K562 (cell line): ENCODE measurements at regions not wholly inside any gene's neighbourhood (a gene's known extent, or its start where the extent isn't known, plus 50 kb on each side); places are given as distances from the start of the nearest gene placed in this dataset.

Experiments
- ATAC-seq: fragments of 200-7000 bp; cut with Tn5 transposase; 3 replicates; pipeline ENCODE4 v1.9.1; 2020; ENCODE audit warnings: moderate library complexity
- BruUV-seq: library from RNA; stranded (reverse); fragments of 400-500 nt; replicated peaks from 2 replicates; lab custom pipeline; 2021; lab: Mats Ljungman, UMichigan
- CTCF ChIA-PET: fragments of 300-600 bp; formaldehyde crosslinking; extraction: SDS; loops from one replicate; lab custom pipeline; 2021; ENCODE audit warnings: low intra/inter-chr PET ratio; lab: Yijun Ruan, JAX
- POLR2A ChIA-PET: fragments of 300-600, 350-650 bp; sonication (Branson Sonifier 250); formaldehyde crosslinking; extraction: SDS; loops from one replicate; lab custom pipeline; 2021; ENCODE audit warnings: antibody characterized with exemption, inconsistent platforms; lab: Yijun Ruan, JAX
- DNase-seq, 4 experiments: peaks; one replicate each; pipeline versions ENCODE4 v3.0.0 to v3.0.0-alpha.2; 2011 to 2018; ENCODE audit warnings: low spot score in 3 of 4, mixed read lengths in 3 of 4; ENCODE audit errors: extremely low read depth in 1 of 4
- FAIRE-seq: peaks from 2 replicates; lab custom pipeline; 2011; peaks lifted over from hg19 to GRCh38; lab: Jason Lieb, UNC
- H2AFZ ChIP-seq: 2 replicates; pipeline ENCODE4 v1.6.0; 2011; ENCODE audit warnings: low read depth, low read length, control low read depth, inconsistent platforms
- H3K27ac ChIP-seq: fragments of 200-600 bp; 3 replicates; pipeline ENCODE4 v1.8.0; 2011; ENCODE audit warnings: low read depth, mild to moderate bottlenecking, control low read depth, inconsistent platforms, low read length, moderate library complexity, mixed read lengths; ENCODE audit errors: extremely low read depth
- H3K27me3 ChIP-seq, 2 experiments: fragments of 300-600 bp in 1 of 2; 2 replicates in 1 of 2; 3 replicates in 1 of 2; pipeline versions ENCODE4 v1.6.0 to v1.8.0; 2011; ENCODE audit warnings: inconsistent platforms in 2 of 2, low read length in 2 of 2, mild to moderate bottlenecking in 1 of 2, mixed read lengths in 1 of 2, moderate library complexity in 1 of 2; ENCODE audit not compliant: control insufficient read depth in 2 of 2, insufficient read depth in 2 of 2
- H3K36me3 ChIP-seq: fragments of 300-600 bp; 3 replicates; pipeline ENCODE4 v1.8.0; 2011; ENCODE audit warnings: mild to moderate bottlenecking, low read length, inconsistent platforms; ENCODE audit not compliant: control insufficient read depth, insufficient read depth
- H3K4me1 ChIP-seq, 2 experiments: fragments of 200-600 bp in 1 of 2; replicated peaks in 1 of 2; 2 replicates in 1 of 2; 3 replicates in 1 of 2; pipeline versions ENCODE4 v1.5.1 to v1.8.0; 2011; ENCODE audit warnings: inconsistent platforms in 2 of 2, low read length in 2 of 2, mild to moderate bottlenecking in 1 of 2, mixed read lengths in 1 of 2, moderate library complexity in 1 of 2; ENCODE audit not compliant: control insufficient read depth in 2 of 2, insufficient read depth in 2 of 2
- H3K4me2 ChIP-seq: 2 replicates; pipeline ENCODE4 v1.6.1; 2011; ENCODE audit warnings: low read length, control low read depth, inconsistent platforms, mixed read lengths; ENCODE audit not compliant: insufficient read depth
- H3K4me3 ChIP-seq: fragments of 200-600 bp; sonication (generic), shearing (Covaris generic); 2 replicates; pipeline ENCODE4 v1.5.1; 2016; ENCODE audit warnings: control low read depth, inconsistent platforms
- H3K79me2 ChIP-seq: fragments of 200-600 bp; 3 replicates; pipeline ENCODE4 v1.8.0; 2011; ENCODE audit warnings: low read length, inconsistent platforms; ENCODE audit not compliant: control insufficient read depth, insufficient read depth
- H3K9ac ChIP-seq, 2 experiments: 2 replicates each; pipeline versions ENCODE4 v1.6.0 to v1.6.1; 2011; ENCODE audit warnings: low read depth in 2 of 2, low read length in 2 of 2, control low read depth in 1 of 2, inconsistent platforms in 1 of 2, mild to moderate bottlenecking in 1 of 2, mixed read lengths in 1 of 2; ENCODE audit not compliant: insufficient read depth in 1 of 2
- H3K9me1 ChIP-seq: one replicate; pipeline ENCODE4 v1.6.0; 2011; ENCODE audit warnings: inconsistent platforms, mild to moderate bottlenecking, low read length, moderate library complexity; ENCODE audit not compliant: control insufficient read depth, insufficient read depth
- H3K9me3 ChIP-seq: replicated peaks from 2 replicates; pipeline ENCODE4 v1.5.1; 2011; ENCODE audit warnings: low read depth, low read length, inconsistent platforms; ENCODE audit not compliant: control insufficient read depth, insufficient read depth
- H4K20me1 ChIP-seq: replicated peaks from 2 replicates; pipeline ENCODE4 v1.6.1; 2011; ENCODE audit warnings: low read length, inconsistent platforms, mixed read lengths; ENCODE audit not compliant: control insufficient read depth, insufficient read depth
- MTF1 ChIP-seq: fragments of 250-450 bp; sonication (Bioruptor Pico); IDR thresholded peaks from 2 replicates; pipeline ENCODE4 v1.9.0; 2021; ENCODE audit warnings: moderate library complexity, mild to moderate bottlenecking, inconsistent platforms, borderline replicate concordance
- SMC3 ChIP-seq: conservative IDR thresholded peaks from 2 replicates; pipeline ENCODE4 v1.6.1; 2011; ENCODE audit warnings: low read depth, low read length, improper control_type of control experiment; ENCODE audit not compliant: insufficient read depth
- WGBS: fragments of 100-300 bp; shearing (Covaris generic); methylation state at CpG from one replicate; pipeline ENCODE4 v1.1.6; 2016; ENCODE audit warnings: low coverage, mixed read lengths; ENCODE audit not compliant: insufficient coverage; ENCODE audit errors: missing lambda C conversion rate; 5-methylcytosine and 5-hydroxymethylcytosine counted together
- in situ Hi-C: fragments of 300-500 bp; cut with MboI; formaldehyde crosslinking; loops from 4 replicates; pipeline ENCODE4 v1.15.0; 2018; ENCODE audit warnings: inconsistent platforms, mixed read lengths
- intact Hi-C: fragments of 100-400 bp; cut with micrococcal nuclease; formaldehyde crosslinking; loops from 2 replicates; pipeline ENCODE4 v1.14.2; 2022
- TF ChIP-seq, protein P1 (sequence below), 3 experiments: IDR thresholded peaks in 2 of 3; conservative IDR thresholded peaks in 1 of 3; 2 replicates each; pipeline ENCODE4 v1.5.1; 2011 to 2012; ENCODE audit warnings: low read length in 3 of 3, mild to moderate bottlenecking in 3 of 3, control low read depth in 2 of 3, improper control_type of control experiment in 1 of 3, inconsistent platforms in 1 of 3, low read depth in 1 of 3, mixed read lengths in 1 of 3, moderate library complexity in 1 of 3; ENCODE audit not compliant: insufficient read depth in 2 of 3
- TF ChIP-seq, protein P2 (sequence below), 2 experiments: fragments of 450-650 bp; formaldehyde crosslinking in 1 of 2; IDR thresholded peaks; 2 replicates each; pipeline versions ENCODE4 v1.4.0 to v1.6.1; 2014 to 2020; ENCODE audit warnings: mild to moderate bottlenecking in 2 of 2, borderline replicate concordance in 1 of 2, low read depth in 1 of 2
- TF ChIP-seq, protein P3 (sequence below): fragments of 250-450 bp; sonication (Bioruptor Pico); IDR thresholded peaks from 2 replicates; pipeline ENCODE4 v1.8.0; 2021; ENCODE audit warnings: moderate library complexity, mild to moderate bottlenecking, inconsistent platforms
- TF ChIP-seq, protein P4 (sequence below): fragments of 450-650 bp; IDR thresholded peaks from 2 replicates; pipeline ENCODE4 v1.6.1; 2016

DNA sequence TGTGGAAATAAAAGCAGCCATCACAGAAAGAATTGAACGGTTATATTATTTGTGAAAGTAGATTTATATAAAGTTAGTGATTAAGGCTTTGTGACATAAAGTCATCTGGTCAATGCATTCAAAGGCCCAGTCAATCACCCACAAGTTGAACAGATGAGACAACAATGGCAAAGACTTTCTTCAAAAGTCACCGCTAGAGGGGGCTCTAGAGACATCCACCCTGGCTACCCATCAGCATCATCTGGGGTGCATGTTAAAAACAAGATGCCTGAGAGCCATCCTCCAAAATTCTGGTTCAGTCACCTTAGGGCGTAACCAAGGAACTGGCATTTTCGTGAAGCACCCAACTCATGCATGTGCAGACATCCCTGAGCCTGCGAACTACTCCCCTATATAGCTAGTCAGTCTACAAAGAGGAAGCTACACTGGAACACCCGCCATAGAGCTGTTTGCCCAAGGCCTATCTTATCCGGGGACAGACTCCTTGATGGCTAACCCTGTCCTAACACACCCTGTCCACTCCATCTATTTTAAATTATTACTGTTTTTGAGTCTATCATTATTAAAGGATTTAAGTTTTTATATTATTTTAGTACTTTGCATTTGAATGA lies 970.5 kb downstream of the UQCRFS1 start:
- 2% methylated on average over 7 of the region's 7 CpGs for WGBS
- in situ Hi-C loops = loop anchor here (25.0 kb wide), 1 partner anchor 470 kb away; no protein-coding TSS in a partner anchor
- TF ChIP-seq SMC3 = peak; percentile 42; the same call in 1 of the 2 replicates
- TF ChIP-seq MTF1 (CRISPR knock-in tag) = no peak
- TF ChIP-seq, protein P1, sequence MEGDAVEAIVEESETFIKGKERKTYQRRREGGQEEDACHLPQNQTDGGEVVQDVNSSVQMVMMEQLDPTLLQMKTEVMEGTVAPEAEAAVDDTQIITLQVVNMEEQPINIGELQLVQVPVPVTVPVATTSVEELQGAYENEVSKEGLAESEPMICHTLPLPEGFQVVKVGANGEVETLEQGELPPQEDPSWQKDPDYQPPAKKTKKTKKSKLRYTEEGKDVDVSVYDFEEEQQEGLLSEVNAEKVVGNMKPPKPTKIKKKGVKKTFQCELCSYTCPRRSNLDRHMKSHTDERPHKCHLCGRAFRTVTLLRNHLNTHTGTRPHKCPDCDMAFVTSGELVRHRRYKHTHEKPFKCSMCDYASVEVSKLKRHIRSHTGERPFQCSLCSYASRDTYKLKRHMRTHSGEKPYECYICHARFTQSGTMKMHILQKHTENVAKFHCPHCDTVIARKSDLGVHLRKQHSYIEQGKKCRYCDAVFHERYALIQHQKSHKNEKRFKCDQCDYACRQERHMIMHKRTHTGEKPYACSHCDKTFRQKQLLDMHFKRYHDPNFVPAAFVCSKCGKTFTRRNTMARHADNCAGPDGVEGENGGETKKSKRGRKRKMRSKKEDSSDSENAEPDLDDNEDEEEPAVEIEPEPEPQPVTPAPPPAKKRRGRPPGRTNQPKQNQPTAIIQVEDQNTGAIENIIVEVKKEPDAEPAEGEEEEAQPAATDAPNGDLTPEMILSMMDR (IDR thresholded peaks at IDR 0.05 in 2 of 3, conservative IDR thresholded peaks at IDR 0.05 in 1 of 3; ENCODE audit: insufficient read depth in 2 of 3, low read depth in 1 of 3, low read length in 3 of 3) = peak; percentile 60 to 74 (median 64)
- TF ChIP-seq, protein P2, sequence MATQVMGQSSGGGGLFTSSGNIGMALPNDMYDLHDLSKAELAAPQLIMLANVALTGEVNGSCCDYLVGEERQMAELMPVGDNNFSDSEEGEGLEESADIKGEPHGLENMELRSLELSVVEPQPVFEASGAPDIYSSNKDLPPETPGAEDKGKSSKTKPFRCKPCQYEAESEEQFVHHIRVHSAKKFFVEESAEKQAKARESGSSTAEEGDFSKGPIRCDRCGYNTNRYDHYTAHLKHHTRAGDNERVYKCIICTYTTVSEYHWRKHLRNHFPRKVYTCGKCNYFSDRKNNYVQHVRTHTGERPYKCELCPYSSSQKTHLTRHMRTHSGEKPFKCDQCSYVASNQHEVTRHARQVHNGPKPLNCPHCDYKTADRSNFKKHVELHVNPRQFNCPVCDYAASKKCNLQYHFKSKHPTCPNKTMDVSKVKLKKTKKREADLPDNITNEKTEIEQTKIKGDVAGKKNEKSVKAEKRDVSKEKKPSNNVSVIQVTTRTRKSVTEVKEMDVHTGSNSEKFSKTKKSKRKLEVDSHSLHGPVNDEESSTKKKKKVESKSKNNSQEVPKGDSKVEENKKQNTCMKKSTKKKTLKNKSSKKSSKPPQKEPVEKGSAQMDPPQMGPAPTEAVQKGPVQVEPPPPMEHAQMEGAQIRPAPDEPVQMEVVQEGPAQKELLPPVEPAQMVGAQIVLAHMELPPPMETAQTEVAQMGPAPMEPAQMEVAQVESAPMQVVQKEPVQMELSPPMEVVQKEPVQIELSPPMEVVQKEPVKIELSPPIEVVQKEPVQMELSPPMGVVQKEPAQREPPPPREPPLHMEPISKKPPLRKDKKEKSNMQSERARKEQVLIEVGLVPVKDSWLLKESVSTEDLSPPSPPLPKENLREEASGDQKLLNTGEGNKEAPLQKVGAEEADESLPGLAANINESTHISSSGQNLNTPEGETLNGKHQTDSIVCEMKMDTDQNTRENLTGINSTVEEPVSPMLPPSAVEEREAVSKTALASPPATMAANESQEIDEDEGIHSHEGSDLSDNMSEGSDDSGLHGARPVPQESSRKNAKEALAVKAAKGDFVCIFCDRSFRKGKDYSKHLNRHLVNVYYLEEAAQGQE (IDR thresholded peaks at IDR 0.05; ENCODE audit: borderline replicate concordance) = peak; percentile 32; the same call in 1 of the 2 replicates
- TF ChIP-seq, protein P2 (CRISPR knock-in tag; IDR thresholded peaks at IDR 0.05; ENCODE audit: low read depth) = no peak
- TF ChIP-seq, protein P3, sequence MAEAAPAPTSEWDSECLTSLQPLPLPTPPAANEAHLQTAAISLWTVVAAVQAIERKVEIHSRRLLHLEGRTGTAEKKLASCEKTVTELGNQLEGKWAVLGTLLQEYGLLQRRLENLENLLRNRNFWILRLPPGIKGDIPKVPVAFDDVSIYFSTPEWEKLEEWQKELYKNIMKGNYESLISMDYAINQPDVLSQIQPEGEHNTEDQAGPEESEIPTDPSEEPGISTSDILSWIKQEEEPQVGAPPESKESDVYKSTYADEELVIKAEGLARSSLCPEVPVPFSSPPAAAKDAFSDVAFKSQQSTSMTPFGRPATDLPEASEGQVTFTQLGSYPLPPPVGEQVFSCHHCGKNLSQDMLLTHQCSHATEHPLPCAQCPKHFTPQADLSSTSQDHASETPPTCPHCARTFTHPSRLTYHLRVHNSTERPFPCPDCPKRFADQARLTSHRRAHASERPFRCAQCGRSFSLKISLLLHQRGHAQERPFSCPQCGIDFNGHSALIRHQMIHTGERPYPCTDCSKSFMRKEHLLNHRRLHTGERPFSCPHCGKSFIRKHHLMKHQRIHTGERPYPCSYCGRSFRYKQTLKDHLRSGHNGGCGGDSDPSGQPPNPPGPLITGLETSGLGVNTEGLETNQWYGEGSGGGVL (CRISPR knock-in tag) = no peak
- TF ChIP-seq, protein P4, sequence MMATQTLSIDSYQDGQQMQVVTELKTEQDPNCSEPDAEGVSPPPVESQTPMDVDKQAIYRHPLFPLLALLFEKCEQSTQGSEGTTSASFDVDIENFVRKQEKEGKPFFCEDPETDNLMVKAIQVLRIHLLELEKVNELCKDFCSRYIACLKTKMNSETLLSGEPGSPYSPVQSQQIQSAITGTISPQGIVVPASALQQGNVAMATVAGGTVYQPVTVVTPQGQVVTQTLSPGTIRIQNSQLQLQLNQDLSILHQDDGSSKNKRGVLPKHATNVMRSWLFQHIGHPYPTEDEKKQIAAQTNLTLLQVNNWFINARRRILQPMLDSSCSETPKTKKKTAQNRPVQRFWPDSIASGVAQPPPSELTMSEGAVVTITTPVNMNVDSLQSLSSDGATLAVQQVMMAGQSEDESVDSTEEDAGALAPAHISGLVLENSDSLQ = 0 out of 2 replicates have a peak, but pooled peaks have one; percentile 21

More for the DNA sequence above, 970.5 kb downstream of the UQCRFS1 start:
- CTCF ChIA-PET = interaction anchor here (0.7 to 1.5 kb wide), 3 partner anchors 360 to 1354 kb away, joined by 3 to 5 read pairs (median 3); no protein-coding TSS in a partner anchor
- H3K9me3 ChIP-seq = no peaks in the 10 kb centered on the region
- POLR2A ChIA-PET = no interaction called here
- H3K4me1 ChIP-seq = no peaks in the 10 kb centered on the region
- H2AFZ ChIP-seq = no peak overlapping the region
- H4K20me1 ChIP-seq = no peaks in the 10 kb centered on the region
- H3K36me3 ChIP-seq = no peaks in the 10 kb centered on the region
- no peaks in the 10 kb centered on the region for H3K27me3 ChIP-seq
- no peak overlapping the region for H3K4me3 ChIP-seq
- peak; percentile 61 to 77 (median 71) for DNase-seq
- H3K9ac ChIP-seq = no peak overlapping the region
- BruUV-seq = no TSS peak
- H3K27ac ChIP-seq = no peak overlapping the region
- no peaks in the 10 kb centered on the region for H3K79me2 ChIP-seq
- no peaks in the 10 kb centered on the region for H3K9me1 ChIP-seq
- peak; percentile 85 for FAIRE-seq
- H3K4me2 ChIP-seq = no peak overlapping the region
- intact Hi-C loops = loop anchor here (1.0 to 2.0 kb wide), 3 partner anchors 82 to 476 kb away; no protein-coding TSS in a partner anchor
- ATAC-seq = peak; percentile 75
